Suppressor macrophage treated with lipopolysaccharide for 1 hour (primary cell): ENCODE measurements at regions not wholly inside any gene's neighbourhood (a gene's known extent, or its start where the extent isn't known, plus 50 kb on each side); places are given as distances from the start of the nearest gene placed in this dataset.

Experiments
- DNase-seq, 3 donors: peaks; one replicate each; pipeline ENCODE4 v3.0.0-alpha.2; 2020 to 2022

DNA sequence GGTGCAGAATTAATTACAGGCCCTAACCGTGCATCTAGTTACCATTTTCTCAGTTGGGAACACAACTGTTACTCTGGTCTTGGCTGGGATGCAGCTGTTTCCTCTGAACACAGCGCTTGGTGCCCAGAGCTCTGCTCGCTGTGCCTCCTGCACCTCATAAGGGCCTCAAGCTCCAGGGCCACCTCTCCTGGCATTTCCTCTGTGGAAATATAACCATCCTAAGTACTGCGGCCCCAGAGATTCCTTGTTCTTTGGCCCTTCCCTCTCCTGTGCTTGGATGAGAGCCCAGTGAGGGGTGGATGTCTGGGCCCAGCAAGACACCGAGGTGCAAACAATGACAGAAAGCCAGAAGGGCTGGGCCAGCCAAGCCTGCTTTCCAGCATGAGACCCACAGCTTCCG, 169.9 kb upstream of the CST7 start:
- no peak for DNase-seq

DNA sequence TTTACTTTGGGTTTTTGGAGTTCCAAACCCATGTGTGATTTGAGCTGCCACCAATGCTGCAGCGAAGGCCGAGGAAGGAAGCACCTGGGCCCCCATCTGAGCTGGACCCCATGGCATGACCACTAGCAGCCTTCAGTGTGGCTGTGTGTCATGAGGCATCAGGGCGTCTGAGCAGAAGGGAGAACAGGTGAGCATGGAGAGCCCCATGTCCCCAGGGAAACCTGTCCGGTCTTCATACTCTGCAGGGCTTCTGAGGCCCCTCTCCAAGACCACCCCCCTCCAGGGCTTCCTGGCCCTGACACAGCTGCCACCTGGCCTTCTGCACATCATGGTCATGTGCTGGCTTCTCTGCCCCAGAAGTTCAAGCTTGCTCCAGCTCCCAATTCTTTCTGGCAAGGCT, 169.1 kb upstream of the CST7 start:
- no peak for DNase-seq

DNA sequence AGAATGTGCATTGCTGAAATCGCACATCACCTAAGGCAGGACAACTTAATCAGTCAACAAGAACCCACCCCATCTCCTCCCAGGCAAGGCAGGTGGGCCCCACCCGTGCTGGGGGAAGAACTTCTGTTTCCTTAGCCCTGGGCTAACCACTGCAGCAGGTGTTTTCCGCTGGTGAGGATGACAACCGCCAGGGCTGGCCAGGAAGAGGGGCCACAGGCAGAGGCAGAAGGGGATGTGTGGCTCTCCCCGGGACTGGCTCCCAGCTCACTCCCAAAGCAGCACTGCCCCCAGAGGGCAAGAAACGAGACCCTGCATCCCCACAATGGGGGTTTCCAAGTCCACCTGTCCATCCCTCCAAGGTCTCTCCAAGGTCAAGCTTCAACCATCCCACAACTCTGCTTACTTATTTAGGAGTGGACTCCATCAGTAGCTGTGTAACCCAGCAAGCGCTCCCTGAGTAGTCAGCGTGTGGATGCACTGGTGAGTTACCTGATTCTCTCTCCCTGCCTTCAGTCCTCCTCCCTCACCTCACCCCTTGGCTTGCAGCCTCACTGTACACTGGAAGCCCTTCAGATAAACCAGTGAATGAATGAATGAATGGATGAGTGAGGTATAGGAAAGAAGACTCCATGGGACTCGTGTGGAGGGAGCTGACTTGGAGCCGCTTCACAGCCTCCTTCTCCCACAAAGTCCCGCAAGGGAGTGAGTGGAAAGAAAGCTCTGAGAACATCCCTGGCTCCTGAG, 168.2 kb upstream of the CST7 start:
- no peak for DNase-seq

DNA sequence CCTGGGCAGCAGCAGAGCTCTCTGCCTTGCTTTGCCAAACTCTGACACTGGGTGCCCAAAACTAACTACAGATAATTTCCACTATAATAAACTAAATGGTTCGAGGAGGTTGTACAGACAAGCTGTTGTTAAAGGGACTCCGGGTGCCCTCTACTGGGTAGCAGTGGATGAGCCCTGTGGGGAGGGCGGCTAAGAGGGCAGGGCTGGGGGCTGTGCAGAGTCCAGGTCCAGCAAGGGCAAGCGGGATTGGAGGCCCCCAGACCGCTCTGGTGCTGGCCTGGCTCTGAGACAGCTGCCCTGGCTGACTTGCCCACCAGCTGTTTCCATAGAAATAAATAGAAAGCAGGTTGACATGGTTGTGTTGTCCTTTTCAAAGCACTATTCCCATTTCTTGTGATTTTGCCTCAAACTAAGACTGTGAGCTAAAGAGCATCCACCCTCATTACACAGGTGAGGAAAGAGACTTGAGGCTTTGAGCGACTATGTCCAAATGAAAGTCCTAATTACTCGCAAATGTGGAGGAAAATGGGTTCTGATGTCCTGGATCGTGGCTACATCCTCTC, 167.6 kb upstream of the CST7 start:
- DNase-seq = peak in 2 of 3 donors; percentile 29 to 46

DNA sequence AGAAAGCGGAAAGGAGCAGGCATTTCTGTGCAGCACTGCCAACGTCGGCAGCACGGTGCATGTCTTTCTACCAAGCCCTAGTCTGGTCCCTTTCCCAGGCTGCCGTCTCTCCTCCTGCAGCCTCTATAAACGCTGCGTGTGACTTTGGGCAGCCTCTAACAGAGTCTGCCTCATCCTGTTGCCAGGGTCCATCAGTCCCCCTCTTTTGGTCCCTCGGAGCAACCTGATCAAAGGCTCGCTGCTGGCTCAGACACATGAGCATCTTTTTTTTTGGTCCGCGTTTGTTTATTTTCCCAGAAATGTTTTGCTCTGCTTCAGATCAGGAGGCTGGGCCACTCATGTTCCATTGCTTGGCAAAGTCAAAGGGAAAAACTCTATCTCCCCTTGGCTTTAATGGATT, 166.8 kb upstream of the CST7 start:
- no peak for DNase-seq

DNA sequence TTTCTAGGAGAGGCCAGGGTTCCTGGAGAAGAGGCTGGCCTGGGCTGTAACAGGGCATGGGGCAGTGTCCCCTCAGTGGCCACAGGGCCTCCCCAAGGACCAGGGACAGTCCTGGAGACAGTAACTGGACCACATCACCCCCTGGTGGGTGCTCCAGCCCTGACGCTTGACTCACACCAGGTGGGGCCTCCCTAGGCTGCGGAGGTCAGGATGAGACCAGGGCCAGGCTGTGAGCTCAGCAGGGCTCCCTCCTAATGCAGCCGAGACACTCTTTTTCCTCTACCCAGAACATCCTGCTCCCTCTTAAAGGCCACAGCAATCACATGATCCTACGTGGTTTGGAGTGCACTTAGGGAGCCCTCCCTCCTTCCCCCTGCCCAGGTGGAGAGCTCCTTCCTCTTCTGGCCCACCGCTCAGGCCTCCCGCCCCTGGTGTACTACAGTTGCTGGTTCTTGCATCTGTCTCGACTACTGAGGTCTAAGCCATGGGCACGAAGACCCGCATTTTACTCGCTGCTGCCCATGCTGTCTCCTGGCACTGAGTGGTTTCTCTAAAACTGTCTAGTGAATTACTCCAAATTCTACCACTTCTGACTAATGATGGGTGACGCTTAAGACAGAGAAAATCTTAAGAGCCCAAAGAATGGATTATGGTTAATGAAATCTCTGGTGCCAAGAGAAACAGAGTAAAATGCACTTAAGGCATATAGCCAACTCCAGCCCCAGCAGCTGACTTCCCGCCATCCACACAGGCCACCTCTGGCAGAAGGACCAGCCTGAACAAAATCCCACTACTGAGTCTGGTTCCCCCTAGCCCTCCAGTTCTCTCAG, 166.1 kb upstream of the CST7 start:
- no peak for DNase-seq

DNA sequence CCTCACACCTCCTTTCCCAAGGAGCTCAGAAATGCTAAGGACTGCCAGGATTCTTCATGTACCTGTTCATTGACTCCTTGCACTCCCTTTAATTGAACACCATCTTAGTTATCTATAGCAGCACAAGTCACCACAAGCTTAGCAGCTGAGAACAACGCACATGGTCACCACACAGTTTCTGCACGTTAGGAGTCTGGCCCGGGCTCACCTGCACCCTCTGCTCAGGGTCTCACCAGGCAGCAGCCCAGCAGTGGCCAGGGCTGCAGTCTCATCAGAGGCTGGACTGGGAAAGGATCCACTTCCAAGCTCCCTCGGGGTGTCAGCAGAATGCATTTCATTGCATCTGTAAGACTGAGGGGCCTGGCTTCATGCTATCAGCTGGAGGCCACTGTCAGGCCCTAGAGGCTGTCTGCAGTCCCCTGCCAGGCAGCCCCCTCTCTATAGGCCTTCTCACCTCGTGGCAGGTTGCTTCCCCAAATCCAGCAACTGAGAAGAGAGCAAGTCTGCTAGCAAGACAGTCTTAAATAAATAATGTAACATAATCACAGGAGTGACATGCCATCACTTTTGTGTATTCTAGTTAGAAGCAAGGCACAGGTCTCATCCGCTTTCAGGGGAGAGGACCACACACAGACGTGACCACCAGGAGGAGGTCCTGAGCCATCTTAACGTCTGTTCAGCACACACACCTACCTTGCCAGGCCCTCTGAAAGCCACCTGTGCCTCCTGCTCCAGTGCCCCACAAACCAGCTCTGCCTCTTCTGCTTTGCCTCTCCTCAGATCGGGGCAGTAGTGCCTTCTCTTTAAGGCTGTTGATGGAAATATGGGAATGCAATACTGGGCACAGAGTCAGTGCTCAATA, 165.2 kb upstream of the CST7 start:
- no peak for DNase-seq

DNA sequence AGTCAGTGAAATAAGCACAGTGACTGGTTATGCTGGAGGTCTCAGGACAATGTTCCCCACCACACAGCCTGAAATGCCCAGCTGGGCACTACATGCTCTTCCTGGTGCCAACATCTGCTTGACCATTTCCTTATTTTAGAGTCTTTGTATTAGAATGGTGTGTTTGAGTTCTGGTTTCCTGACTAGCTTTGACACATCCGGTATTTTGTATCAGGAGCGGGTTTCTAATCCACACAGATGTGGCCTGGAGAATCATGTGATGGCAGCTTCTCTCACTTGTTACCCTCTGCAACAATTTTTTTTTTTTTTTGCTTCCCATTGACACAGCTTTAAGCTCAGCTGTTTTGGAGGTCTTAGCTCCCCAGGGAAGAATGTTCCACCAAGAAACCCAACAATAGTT, 164.5 kb upstream of the CST7 start:
- peak in 1 of 3 donors; percentile 21 for DNase-seq

DNA sequence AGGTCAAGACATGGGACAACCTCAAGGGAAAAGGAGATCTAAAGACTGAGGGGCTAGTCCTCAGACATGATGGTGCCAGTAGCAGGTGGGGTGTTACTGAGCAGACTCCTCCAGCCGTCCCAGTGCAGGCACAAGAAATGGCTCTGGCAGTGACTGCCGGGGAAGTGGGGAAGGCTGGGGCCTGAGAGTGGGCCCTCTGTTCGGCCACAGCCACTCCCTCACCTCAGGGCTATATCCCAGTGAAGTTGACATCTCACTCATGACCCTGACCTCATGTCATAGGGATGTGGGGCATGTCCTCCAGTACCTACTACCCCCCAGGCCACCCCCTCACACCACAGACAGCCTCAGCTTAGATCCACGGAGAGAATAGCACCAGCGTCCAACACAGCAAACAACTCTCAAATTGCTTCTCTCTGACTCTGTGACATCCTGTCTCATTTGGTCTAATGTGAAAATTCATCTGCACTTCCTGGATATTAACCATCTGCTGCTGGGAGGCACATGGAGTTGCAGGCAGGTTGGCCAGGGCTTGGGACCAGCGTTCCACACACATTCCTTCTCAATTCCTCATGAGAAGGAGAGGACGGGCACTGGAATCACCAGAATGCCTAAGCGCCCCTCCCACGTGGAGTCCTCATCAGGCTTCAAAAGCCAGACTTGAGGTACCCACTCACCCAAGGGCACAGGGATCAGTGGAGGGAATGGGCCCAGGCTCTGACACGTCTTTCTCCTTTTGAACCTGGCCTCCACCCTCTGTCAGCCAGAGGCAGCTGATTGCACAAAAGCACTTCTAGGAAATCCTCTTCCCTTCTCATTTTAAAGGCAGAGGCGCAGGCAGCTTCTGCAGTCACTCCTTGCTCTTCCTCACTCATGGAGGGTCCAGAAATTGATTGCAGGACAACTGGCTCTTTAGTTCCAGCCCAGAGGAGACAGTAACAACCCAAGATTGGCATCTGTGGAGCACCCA, 163.6 kb upstream of the CST7 start:
- DNase-seq = peak in 1 of 3 donors; percentile 22

DNA sequence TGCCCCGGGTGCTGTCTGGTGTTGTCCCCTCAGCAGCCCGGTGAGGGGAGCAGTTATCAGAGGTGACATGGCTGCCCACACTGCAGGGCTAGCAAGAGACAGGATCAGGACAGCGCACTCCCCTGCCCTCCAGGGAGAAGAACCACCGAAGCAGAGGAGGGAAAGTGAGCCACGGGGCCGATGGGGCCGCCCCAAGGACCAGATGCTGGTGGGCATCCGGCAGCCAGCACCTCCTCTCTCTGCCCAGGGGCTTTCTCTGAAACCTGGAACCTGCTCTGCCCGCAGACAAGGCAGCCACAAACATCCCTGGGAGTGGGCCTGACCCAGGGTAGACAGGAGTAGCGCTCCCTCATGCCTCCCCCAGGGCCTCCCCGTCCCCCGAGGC, 163.0 kb upstream of the CST7 start:
- DNase-seq = no peak

DNA sequence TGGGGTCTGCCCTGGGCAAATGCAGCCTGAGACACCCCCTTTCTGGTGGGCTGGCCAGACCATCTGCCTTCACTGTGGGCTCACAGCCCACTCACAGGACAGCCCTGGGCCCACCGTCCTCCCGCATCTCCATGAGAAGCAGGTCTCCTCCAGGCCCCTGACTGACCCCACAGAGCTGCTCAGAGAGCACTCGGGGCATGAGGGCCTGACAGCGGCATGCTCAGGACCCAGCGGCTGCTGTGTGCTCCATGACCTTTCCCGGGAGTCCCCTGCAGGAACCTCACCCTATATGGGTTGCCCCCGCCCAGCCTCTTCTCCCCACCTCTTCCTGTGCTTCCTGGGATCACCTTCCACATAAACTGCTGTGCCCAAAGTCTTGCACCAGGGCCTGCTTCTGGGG, 162.4 kb upstream of the CST7 start:
- no peak for DNase-seq

DNA sequence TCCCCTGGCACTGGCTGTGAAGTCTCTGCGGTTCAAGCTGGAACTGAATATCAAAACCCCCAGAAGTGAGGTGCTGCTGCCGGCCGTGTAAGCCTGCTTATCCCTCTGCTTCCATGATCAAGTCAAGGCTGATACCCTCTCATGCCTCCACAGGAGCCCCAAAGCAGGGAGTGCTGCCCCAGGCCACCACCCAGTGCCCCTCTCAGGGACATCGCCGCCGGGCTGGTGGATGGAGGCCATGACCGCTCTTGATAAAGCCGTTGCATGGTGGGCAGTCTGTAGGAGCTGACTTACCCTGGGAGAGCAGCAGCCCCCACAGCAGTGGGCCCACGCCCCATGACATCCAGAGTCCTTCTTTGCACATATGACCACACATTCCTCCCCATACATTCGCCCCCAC, 162.0 kb upstream of the CST7 start:
- DNase-seq = no peak

DNA sequence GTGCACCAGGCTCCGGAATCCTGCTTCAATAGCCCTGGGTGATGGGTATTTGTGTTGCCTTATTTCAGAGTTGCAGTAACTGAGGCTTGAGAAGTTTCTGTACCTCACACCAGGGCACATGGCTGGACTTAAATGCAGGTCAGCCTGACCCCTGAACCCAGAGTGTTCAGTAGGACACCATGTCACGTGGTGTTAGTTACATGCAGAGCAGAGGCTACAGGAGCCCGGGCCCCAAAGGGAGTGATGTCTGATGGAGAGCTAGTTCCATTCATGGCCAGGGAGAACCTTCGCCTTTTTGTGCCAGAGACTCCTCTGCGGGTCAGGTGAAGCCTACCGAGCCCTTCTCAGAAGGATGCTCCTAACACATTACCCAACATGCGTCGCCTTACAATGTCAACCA, 161.4 kb upstream of the CST7 start:
- no peak for DNase-seq

DNA sequence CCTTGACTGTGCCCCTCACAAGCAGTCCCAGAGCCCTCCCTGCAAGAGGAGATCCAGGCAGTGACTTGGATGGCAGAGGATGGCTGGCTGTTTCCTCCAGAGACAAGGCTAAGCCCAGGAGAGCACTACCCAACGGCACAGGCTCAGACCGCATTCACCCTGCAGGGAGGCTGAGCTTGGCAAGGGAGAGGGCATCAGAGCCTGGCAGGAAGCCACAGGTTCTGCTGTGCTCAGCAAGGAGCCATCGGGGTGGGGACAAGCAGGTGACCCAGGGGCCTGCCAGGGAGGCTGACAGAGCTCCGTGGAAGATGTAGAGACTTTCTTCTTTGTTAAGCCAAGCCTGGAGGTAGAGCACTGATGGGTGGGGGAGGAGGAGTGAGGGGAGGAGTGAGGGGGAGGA, 159.2 kb upstream of the CST7 start:
- no peak for DNase-seq

DNA sequence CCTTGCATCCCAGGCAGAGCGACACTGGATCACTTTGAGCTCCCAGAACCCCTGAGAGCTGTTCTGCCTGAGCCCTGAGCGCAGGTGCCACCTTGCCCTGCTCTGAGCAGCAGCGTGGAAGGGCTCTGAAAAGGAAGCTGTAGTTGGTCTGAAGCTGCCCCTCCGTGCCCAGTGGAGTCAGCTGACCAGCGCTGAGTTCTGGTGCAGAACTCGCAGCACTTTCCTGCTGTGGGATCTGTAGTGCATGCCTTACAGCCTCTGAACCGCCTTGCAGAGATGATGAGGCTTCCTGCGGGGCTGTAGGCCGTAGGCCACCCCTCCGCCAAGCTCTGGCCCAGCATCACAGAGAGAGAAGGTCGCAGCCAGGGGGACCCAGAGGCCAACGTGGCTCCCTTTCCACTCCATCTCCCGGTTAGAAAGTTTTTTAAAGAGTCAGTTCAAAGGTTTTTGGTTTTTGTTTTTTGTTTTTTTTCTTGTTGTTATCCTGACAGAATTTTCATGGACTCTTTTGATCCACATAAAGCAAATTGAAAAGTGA, 158.3 kb upstream of the CST7 start:
- no peak for DNase-seq

DNA sequence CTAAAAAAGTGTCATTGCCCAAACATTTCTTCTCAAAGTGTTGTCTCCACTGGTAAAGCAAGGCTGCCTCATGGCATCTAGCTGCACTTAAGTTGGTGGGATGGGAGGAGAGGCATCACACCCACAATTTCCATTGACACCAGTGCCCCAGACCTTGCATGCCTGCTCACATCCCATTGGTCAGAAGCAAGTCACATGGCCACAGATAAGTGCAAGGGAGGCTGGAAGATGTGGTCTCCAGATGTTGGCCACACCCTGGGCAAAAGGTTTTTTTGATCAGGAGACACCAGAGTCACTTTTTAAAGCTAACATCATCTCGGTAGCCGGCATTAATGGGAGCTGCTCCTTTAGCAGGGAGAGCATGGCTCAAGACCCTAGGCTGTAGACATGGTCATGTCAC, 157.1 kb upstream of the CST7 start:
- no peak for DNase-seq

DNA sequence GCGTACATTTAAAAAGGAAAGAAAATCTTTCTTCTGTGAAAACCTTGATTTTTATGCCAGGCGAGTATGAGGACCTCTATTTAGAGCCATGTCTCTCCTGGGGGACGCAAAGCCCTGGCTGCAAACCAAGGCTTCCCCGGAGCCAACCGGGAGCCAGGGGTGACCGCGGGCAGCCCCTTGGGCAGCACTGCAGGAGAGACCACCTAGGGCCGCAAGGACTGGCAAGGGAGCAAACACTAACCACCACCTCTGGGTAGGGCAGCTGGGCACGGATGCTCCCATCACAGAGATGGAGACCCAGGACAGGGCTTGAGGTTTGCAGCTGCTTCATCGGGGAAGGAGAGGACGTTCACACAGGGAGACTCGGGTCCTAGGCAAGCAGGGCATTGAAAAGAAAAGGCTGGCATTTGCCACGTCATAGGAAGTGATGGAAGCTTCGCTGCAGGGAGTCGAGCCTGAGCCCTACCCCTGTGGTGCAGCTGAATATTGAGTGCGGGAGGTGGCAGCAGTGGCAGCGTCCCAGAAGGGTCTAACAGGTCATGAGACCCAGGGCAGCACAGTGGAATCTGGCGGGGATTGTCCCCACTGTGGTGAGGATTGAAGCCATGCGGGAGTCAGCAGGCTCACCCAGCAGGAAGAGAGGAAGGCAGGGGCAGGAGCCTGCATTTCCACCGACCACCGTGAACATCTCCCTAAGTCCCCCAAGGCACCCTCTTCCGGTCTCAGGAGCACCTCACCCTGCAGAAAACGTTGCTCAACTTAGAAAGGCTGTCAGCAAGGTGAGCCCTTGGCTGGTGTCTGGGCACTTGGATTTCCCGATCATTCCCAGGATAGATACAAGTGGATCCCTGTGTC, 156.2 kb upstream of the CST7 start:
- no peak for DNase-seq

DNA sequence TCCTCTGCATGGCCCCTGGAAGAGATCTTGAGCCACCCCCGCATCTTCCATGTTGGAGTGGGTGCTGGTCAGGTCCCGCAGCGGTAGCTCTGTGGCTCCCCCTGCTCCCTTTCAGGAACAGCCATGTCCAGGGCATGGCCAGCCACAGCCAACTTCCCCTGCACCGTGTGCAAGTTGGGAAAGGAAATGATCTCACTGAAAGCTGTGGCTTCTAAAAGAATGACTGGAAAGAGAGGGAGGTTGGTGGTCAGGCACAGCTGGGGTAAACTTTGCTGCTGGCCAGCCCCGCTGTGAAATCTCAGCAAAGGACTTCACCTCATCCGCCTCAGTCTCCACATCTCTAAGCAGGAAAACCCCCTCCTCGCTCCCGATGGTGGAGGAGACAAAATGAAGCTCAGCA, 153.6 kb upstream of the CST7 start:
- DNase-seq = peak; percentile 65 to 81 (median 80)

DNA sequence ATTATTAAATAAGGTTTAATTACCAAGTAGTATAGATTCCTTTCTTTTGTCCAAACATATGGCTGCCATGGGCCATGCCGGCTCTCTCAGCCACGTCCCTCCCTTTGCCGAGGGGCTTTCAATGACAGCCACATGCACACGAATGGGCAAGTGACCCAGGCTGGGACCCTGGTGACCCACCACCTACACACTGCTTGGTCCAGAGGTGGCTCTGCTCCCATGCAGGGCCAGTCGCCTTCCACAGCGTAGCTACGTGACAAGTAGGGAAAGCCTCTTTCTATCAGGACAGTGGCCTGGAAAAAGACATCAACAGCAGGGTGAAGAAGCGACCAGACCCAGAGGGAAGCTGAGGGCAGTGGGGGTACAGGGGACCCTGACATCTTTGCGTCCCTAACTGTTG, 152.8 kb upstream of the CST7 start:
- DNase-seq = no peak

DNA sequence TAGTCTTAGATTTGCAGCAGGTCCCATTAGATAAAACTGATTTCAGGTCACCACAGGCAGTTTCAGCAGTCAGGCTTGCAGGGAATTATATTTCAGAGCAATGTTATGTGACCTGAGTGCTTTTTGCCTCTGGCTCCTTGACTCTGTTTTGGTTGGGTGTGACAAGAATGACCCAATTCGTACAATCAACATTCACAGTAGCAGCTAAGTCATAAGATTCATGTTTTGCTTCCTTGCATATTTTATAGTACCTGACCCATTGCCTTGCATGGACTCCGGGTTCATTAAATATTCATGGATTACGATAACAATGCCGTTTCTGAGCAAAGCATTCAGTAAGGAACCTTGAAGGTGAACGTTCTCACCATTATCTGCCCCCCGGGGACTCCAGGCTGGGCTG, 152.0 kb upstream of the CST7 start:
- DNase-seq = no peak
